ENCODE measurements at regions not wholly inside any gene's neighbourhood (a gene's known extent, or its start where the extent isn't known, plus 50 kb on each side); places are given as distances from the start of the nearest gene placed in this dataset.

DNA sequence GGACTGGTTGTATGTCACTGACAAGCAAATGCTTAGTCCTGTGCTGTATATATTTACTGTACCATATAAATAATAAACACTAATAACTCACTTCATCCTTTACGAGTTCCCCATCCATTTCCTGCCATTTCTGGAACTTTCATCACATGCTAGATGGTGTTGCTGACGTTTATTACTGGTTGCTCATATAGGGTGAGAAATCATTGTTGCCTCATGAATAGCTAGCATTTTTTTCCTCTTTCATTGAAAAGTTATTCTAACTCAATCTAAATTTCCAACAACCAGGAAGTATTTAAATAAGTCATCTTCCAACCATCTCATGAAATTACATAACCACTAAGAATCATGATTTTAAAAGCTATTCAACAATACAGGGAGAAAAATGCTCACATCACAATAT lies 88.6 kb upstream of the RCN1 start:
- Histone ChIP-seq H3K36me3 (no peaks in the 10 kb centered on the region), H3K27me3 (no peaks in the 10 kb centered on the region), H3K27ac (no peak overlapping the region), H3K4me3 (no peak overlapping the region), H3K9me3 (no peaks in the 10 kb centered on the region), H3K4me1 (no peaks in the 10 kb centered on the region)
- TF ChIP-seq, protein P1, sequence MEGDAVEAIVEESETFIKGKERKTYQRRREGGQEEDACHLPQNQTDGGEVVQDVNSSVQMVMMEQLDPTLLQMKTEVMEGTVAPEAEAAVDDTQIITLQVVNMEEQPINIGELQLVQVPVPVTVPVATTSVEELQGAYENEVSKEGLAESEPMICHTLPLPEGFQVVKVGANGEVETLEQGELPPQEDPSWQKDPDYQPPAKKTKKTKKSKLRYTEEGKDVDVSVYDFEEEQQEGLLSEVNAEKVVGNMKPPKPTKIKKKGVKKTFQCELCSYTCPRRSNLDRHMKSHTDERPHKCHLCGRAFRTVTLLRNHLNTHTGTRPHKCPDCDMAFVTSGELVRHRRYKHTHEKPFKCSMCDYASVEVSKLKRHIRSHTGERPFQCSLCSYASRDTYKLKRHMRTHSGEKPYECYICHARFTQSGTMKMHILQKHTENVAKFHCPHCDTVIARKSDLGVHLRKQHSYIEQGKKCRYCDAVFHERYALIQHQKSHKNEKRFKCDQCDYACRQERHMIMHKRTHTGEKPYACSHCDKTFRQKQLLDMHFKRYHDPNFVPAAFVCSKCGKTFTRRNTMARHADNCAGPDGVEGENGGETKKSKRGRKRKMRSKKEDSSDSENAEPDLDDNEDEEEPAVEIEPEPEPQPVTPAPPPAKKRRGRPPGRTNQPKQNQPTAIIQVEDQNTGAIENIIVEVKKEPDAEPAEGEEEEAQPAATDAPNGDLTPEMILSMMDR (IDR thresholded peaks at IDR 0.05) = no peak
- DNase-seq (ENCODE audit: low spot score in 2 of 2) = no peak
- intact Hi-C loops (cut with DNase I) = no loop called here

DNA sequence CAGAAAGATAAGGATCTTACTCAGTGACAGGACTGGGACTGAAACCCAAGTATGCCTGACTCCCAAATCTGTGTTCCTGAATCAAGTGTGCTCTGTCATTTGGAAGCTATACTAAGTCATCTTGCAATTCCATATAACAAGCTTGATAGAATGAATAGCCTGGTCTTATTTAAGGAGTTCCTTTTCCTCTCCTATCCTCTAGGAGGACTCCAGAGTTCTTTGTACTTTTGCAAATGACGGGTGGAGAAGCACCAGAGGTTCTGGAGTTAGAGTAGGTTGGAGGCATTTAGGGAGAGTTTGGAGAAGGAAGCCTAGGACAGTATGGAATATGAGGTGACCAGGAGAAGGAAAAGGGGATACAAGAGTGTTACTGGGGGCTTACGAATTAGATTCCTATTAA lies 92.9 kb upstream of the RCN1 start:
- H3K27me3 ChIP-seq = no peaks in the 10 kb centered on the region
- TF ChIP-seq, protein P1 (IDR thresholded peaks at IDR 0.05) = no peak
- no peaks in the 10 kb centered on the region for H3K36me3 ChIP-seq
- DNase-seq (ENCODE audit: low spot score in 2 of 2) = no peak
- intact Hi-C loops (cut with DNase I) = no loop called here
- no peak overlapping the region for H3K4me3 ChIP-seq
- H3K27ac ChIP-seq = no peak overlapping the region
- no peaks in the 10 kb centered on the region for H3K9me3 ChIP-seq
- H3K4me1 ChIP-seq = no peaks in the 10 kb centered on the region

- intact Hi-C loops (cut with DNase I) = no loop called here
- H3K4me3 ChIP-seq = no peak overlapping the region
These were observed 94.6 kb upstream of the RCN1 start for GRCh38 chr11:31996159-31996881.

DNA sequence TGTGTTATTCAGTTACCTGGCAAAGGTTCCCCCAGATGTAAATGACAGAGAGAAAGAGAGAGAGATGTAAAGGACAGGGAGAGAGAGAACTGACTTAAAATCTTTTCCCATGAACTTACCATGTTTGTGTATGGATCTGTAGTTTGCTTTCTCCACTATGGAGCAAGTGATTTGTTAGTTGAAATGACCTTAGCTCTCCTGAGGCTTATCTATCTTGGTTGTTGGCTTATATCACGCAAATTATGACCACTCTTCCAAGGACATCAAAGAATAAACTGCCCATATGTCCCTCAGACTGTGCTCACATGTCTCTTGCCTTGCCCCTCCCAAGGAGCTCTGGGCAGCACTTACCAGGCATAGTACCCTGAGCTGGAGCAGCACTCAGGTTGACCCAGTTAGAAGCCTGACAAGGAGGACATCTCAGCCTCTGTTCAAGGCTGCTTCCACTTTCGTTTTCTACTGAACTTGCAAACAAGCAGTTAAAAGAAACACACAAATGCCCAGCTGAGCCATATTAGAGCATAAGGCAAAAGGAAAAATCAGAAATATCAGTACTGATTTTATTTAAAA lies 95.3 kb upstream of the RCN1 start:
- intact Hi-C loops (cut with DNase I) = no loop called here
- no peak for DNase-seq (ENCODE audit: low spot score in 2 of 2)
- Histone ChIP-seq H3K27ac (no peak overlapping the region), H3K9me3 (no peaks in the 10 kb centered on the region), H3K4me3 (no peak overlapping the region), H3K36me3 (no peaks in the 10 kb centered on the region), H3K27me3 (no peaks in the 10 kb centered on the region), H3K4me1 (no peaks in the 10 kb centered on the region)
- TF ChIP-seq, protein P1 (IDR thresholded peaks at IDR 0.05) = no peak

More at GRCh38 chr11:31996159-31996881, 94.6 kb upstream of the RCN1 start:
- Histone ChIP-seq H3K4me1 (no peaks in the 10 kb centered on the region), H3K27me3 (no peaks in the 10 kb centered on the region), H3K27ac (no peak overlapping the region), H3K9me3 (no peaks in the 10 kb centered on the region), H3K36me3 (no peaks in the 10 kb centered on the region)
- TF ChIP-seq, protein P1 (IDR thresholded peaks at IDR 0.05) = no peak
- no peak for DNase-seq (ENCODE audit: low spot score in 2 of 2)

DNA sequence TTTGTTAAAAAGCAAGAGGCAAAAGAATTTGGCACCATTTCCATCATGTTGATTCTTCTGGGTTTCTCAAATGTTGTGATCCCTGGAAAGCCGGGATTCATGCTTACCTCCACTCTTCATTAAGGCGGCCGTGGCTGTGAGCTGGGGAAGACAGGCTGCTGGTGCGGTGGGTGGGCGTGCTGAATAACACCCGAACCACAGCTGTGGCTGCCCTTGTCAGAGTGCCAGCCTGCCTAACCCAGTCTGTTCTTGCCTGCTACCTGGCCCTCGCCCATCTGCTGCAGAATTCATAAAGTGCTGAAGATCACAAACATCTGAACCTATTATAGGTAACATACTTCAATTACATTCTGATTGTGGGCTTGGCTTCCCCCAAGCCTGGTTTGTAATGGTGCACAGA lies 95.8 kb upstream of the RCN1 start:
- no peaks in the 10 kb centered on the region for H3K9me3 ChIP-seq
- H3K36me3 ChIP-seq = no peaks in the 10 kb centered on the region
- intact Hi-C loops (cut with DNase I) = no loop called here
- H3K4me3 ChIP-seq = no peak overlapping the region
- H3K27ac ChIP-seq = no peak overlapping the region
- H3K27me3 ChIP-seq = no peaks in the 10 kb centered on the region
- TF ChIP-seq, protein P1 (IDR thresholded peaks at IDR 0.05) = no peak
- H3K4me1 ChIP-seq = no peaks in the 10 kb centered on the region
- DNase-seq (ENCODE audit: low spot score in 2 of 2) = no peak

All from ascending aorta (tissue), 2 donors.